GM18909 (cell line): ENCODE measurements at regions not wholly inside any gene's neighbourhood (a gene's known extent, or its start where the extent isn't known, plus 50 kb on each side); places are given as distances from the start of the nearest gene placed in this dataset.
"Not testable (repeated sequence)": the region's sequence is repeated elsewhere in the genome, so short reads cannot be mapped to it uniquely, and the experiment has no call there.

Experiments used
- ATAC-seq: cut with Tn5 transposase; IDR thresholded peaks from one replicate; pipeline ENCODE4 v1.9.1; 2021; ENCODE audit warnings: mild to moderate bottlenecking; ENCODE audit not compliant: unreplicated experiment, poor library complexity

DNA sequence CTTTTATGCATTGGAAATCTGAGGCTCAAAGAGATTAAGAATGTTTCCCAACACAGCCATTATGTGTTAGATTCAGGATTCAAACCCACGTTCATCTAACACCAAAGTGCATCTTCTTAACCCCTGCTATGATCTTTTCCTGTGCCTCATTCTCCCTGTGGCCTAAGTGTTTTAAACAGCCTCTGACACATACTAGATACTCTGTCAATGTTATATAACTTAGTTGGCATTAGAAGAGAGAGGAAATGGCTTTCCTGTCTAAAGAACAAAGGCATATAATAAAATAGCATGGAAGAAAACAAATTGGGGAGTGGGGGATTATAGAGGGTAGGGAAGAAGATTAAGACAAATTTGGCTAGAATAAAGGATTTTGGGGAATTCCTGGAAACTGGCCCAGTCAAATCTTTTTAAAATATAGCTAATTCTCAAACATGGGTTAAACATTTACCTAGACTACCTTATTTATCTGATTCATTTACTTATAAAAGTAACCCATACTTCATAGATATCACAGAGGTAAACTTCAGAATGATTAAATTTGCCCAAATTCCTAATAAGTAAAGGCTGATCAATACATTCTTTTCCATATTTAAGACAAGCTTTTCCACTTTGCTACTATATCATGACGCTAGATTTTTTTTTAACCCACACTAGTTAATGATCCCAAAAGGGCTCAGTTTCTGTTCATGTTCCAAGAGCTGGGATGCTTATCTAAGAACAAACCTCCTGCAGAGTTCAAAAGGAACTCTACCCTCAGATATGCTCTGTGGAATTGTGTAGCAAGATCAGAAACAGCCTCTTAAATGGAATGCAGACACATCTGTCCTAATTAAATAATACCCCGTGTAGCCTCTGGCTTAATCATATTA is 122.9 kb upstream of the PTPRG start:
- ATAC-seq, result no peak

DNA sequence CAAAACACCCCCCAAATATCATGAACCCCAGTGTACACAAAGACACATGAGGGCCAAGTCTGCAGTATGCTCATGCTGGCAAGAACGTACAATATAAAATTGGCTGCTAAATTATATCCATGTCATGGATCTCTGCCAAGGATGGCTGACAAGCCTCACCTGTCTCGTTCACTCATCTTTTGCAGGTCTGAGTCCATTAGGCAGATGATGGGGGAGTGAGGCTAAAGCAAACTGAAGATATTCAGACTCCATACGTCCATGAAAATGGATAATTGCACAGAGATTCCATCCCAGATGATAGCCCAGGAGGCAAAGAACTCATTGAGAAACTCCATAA is 122.3 kb upstream of the PTPRG start:
- no peak for ATAC-seq

GRCh38 chr3:61442696-61443095 is 118.7 kb upstream of the PTPRG start:
- ATAC-seq, result no peak

- ATAC-seq, result no peak
Observed at GRCh38 chr3:61443886-61444285, 117.5 kb upstream of the PTPRG start.

DNA sequence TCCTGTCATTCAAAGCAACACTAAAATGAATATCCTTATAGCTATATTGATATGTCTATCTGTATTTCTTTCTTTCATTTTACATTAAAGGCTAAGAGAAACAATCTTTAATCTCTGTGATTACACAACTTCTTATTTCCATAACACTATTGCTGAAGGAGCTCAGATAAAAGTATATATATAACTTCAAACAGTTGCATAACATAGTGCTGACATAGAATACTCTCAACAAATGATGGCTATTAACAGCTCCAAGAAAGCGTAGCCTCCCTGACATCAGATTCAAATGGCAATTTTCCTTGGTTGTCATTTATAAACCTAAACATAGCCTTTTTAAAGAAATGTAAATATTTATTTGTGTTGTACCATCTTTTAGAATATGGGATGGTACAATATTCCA is 116.6 kb upstream of the PTPRG start:
- no peak for ATAC-seq

DNA sequence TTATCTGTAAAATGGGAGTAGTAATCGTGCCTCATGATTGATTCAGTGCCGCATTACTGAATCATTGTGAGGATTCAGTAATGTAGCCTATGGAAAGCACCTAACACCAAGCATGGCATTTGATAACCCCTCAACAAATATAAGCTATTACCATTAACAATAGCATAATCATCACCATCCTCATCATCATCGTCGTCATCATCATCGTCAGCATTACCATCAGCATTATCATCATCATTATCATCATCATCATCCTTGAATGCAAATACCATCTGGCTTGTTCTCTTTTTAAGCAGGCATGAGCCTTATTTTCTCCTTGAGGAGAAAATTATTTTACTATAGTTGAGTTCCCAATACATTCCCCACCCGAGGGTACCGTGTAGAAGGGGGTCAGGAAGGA is 115.4 kb upstream of the PTPRG start:
- no peak for ATAC-seq

DNA sequence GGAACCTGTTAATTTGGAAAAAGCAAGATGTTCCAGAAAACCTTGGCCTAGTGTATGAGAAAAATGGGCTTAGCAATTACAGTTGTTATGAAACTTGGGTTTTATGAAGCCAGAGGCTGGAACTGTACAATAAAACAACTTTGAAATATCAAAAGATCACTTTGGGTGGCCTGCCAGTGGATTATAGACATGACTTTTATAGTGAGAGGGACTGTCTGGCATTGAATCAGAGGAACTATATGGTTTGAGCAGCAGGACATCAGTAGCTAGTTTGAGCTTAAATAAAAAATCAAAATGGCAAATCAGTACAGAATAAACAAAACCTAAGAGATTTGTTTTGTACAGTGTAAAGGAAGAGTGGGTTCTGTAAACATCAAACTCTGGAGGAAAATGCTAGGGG is 115.0 kb upstream of the PTPRG start:
- ATAC-seq, result no peak

- ATAC-seq, result no peak
Observed at GRCh38 chr3:61448378-61448777, 113.0 kb upstream of the PTPRG start.

DNA sequence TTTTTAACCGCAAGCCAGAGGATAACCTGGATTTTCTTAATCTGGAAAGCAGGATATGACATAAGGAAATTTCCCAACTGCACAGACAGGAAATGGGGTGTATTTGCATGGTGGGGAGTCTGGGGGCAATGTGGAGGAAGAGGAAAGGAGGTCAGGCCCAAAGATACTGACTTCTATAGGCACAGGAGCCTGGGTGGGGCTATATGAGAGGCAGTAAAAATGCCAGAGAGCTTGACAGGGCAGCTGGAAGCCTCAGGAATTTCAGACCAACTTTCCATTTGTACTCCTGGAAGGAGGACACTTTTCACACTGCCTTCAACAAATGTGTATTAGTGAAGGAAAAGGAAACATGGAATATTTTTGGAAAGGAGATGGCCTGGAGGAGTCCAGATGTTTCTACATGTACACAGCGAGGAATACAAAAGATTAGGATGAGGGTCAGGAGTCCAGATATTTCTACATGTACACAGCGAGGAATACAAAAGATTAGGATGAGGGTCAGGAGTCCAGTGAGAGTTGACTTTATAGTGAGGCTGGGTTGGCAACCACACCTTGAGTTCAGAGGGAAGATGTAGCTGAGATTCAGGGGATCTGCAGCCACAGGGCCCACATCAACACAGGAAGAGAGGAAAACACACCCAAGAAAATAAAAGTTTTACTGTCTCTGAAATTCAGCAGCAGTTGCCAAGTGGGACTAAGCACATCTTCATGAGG is 111.9 kb upstream of the PTPRG start:
- ATAC-seq, result no peak

DNA sequence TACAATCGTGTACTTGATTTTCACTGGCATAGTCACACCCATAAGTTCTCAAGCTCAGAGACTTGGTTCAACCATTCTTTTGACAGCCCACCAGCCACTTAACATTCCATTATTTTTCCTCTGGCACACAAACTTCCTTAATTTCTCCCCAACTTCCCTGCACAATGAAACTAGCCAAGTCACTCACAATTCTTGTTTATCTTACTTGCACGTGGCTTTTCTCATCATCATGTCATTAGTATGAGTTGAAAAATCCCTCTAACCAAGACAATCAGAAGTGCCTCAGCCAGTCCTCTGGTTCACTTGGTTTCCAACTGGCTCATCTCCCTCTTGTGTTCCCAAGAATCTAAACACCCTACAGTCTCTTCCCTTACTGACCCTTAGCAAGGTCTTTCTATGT is 110.5 kb upstream of the PTPRG start:
- ATAC-seq, result no peak

DNA sequence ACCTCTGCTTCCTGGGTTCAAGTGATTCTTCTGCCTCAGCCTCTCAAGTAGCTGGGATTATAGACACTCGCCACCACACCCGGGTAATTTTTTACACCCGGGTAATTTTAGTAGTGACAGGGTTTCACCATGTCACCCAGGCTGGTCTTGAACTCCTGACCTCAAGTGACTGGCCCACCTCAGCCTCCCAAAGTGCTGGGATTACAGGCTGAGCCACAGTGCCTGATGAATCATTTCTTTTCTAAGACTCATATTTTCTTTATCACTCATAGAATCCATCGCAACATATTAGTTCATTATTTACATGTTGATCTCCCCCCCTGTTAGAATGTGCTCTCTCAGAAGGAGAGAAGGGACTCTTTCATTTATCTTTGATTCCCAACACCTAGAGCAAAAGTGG is 109.5 kb upstream of the PTPRG start:
- ATAC-seq, result no peak

DNA sequence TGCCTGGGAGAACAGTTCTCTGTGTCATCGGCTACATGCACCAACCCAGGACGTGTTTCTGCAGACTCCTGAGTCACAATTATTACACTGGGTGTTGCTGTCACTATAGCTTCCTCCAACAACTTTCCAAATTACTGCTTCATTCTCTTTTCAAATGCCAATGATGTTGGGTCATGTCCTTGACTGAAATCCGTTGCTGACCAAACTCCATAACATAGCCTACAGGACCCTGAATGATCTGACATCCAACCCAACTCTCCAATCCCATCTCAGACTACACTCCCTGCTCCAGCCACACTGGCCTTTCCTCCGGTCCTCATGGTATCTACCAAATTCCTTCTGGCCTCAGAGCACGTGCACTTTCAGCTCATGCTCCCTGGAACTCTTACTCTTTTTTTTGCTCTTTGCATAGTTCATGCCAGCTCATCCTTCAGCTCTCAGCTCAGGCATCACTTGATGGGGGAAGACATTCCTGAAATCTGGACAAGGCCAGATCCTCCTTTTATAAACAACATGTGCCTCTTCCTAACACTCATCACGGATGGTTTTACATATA is 108.8 kb upstream of the PTPRG start:
- ATAC-seq, result no peak

DNA sequence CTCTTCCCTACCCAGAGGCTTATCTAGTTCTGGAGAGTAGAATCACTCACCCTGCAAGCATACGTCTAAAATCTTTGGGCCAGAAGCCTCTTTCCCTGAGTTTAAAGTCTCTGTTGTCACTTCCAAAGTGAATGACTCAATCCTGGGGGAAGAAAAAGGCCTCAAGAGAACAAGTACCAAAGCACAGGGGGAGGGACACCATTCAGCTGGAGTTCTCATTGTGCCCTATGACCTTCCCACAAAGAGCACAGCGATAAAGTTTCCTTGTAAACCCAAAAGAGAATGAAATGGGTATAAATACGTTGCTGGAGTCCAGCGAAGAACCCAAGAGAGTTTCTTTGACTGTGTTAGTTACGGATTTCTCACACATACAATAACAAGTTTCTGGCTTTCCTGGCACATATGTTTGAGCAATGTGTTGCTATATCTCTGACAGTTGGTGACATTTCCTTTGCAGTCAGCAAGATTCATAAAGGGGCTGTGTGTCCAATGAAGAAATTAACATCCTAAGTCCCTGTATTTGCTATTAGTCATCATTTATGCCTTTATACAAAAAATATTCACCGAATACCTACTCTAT is 107.3 kb upstream of the PTPRG start:
- no peak for ATAC-seq

- ATAC-seq, result no peak
Observed at GRCh38 chr3:61454801-61455200, 106.6 kb upstream of the PTPRG start.

GRCh38 chr3:61460636-61461035 is 100.7 kb upstream of the PTPRG start:
- ATAC-seq, result no peak

- ATAC-seq, result no peak
Observed at GRCh38 chr3:61463191-61463590, 98.2 kb upstream of the PTPRG start.

GRCh38 chr3:61464518-61465140 is 96.7 kb upstream of the PTPRG start:
- ATAC-seq, result no peak

DNA sequence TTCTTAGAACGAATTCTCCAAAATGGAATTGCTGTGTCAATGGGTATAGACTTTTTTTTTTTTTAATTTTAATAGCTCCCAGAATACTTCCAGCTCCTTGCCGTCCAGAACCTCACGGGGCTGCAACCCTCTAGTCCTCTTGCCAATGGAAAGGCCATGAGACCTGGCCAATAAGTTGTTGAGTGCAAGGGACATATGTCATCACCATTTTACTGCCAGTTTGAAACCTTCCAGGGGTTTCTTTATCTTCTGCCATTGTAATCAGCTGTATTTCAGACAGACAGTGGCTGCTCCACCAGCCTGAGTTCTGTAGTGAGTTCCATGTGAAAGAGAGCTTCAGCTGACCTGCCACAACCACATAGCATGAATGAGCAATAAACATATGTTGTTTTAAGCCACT is 95.0 kb upstream of the PTPRG start:
- no peak for ATAC-seq

- no peak for ATAC-seq
Observed at GRCh38 chr3:61483997-61484396, 77.4 kb upstream of the PTPRG start.

DNA sequence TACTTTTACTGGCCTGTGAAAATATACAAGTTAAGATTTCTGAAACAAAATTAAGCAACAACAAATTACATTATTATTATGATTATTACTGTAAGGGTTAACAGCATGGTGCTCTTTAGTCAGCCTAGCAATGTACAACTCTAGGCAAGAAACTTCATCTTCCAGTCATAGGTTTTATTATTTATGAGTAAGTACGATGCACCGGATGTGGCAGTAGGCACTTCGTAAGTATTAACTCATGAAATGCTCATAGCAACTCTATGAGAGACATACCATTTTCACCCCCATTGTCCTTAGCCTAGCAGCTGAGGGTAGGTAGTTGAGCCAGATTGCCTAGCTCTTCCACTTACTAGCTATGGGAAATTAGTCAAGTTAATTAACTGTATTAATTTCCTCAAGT is 68.0 kb upstream of the PTPRG start:
- ATAC-seq, result no peak

GRCh38 chr3:61494309-61494708 is 67.1 kb upstream of the PTPRG start:
- ATAC-seq, result not testable (repeated sequence)
